Mesenchymal stem cell (in vitro differentiated cells and primary cell): ENCODE measurements at regions not wholly inside any gene's neighbourhood (a gene's known extent, or its start where the extent isn't known, plus 50 kb on each side); places are given as distances from the start of the nearest gene placed in this dataset.

ENCODE experiments used
- DNase-seq: peaks from one replicate; pipeline ENCODE4 v3.0.0-alpha.2; 2013
- H2AFZ ChIP-seq: one replicate; pipeline ENCODE4 v1.6.1; 2013; ENCODE audit warnings: low read depth, mild to moderate bottlenecking, control low read depth, inconsistent platforms, low read length, moderate library complexity
- H2AK5ac ChIP-seq: 2 replicates; pipeline ENCODE4 v1.6.1; 2013; ENCODE audit warnings: low read length, moderate library complexity, mild to moderate bottlenecking, inconsistent platforms; ENCODE audit not compliant: severe bottlenecking
- H2BK120ac ChIP-seq: one replicate; pipeline ENCODE4 v1.6.1; 2013; ENCODE audit warnings: low read depth, mild to moderate bottlenecking, inconsistent platforms, low read length, moderate library complexity
- H2BK12ac ChIP-seq, 2 experiments: one replicate each; pipeline ENCODE4 v1.6.1; 2013; ENCODE audit warnings: inconsistent platforms in 2 of 2, low read length in 2 of 2, mild to moderate bottlenecking in 2 of 2, moderate library complexity in 2 of 2, control low read depth in 1 of 2
- H2BK15ac ChIP-seq: one replicate; pipeline ENCODE4 v1.6.1; 2013; ENCODE audit warnings: mild to moderate bottlenecking, low read depth, inconsistent platforms; ENCODE audit not compliant: poor library complexity, severe bottlenecking
- H2BK5ac ChIP-seq: 2 replicates; pipeline ENCODE4 v1.6.1; 2013; ENCODE audit warnings: low read depth, mild to moderate bottlenecking, low read length, control low read depth, inconsistent platforms; ENCODE audit not compliant: poor library complexity, severe bottlenecking
- H3K14ac ChIP-seq, 2 experiments: one replicate each; pipeline ENCODE4 v1.6.1; 2013; ENCODE audit warnings: inconsistent platforms in 2 of 2, low read length in 2 of 2, control low read depth in 1 of 2, mild to moderate bottlenecking in 1 of 2, moderate library complexity in 1 of 2
- H3K18ac ChIP-seq, 2 experiments: one replicate each; pipeline ENCODE4 v1.6.1; 2013; ENCODE audit warnings: inconsistent platforms in 2 of 2, low read length in 2 of 2, control low read depth in 1 of 2, low read depth in 1 of 2, mild to moderate bottlenecking in 1 of 2
- H3K23ac ChIP-seq, 2 experiments: one replicate each; pipeline ENCODE4 v1.6.1; 2013; ENCODE audit warnings: inconsistent platforms in 2 of 2, low read length in 2 of 2, mild to moderate bottlenecking in 2 of 2, moderate library complexity in 2 of 2, control low read depth in 1 of 2
- H3K27ac ChIP-seq: 2 replicates; pipeline ENCODE4 v1.5.1; 2013; ENCODE audit warnings: mild to moderate bottlenecking, moderate library complexity, low read length, control low read depth, inconsistent platforms; ENCODE audit not compliant: poor library complexity, severe bottlenecking
- H3K27me3 ChIP-seq, 2 experiments: 2 replicates each; pipeline versions ENCODE4 v1.6.1 to v1.7.0; 2013; ENCODE audit warnings: low read length in 2 of 2, mild to moderate bottlenecking in 2 of 2, moderate library complexity in 2 of 2, control low read depth in 1 of 2, inconsistent platforms in 1 of 2; ENCODE audit not compliant: control insufficient read depth in 1 of 2, insufficient read depth in 1 of 2
- H3K36me3 ChIP-seq, 2 experiments: 2 replicates each; pipeline versions ENCODE4 v1.6.1 to v1.7.0; 2013; ENCODE audit warnings: low read length in 2 of 2, control low read depth in 1 of 2, inconsistent platforms in 1 of 2, low read depth in 1 of 2, mild to moderate bottlenecking in 1 of 2; ENCODE audit not compliant: insufficient read depth in 2 of 2, control insufficient read depth in 1 of 2
- H3K4ac ChIP-seq, 2 experiments: one replicate each; pipeline ENCODE4 v1.6.1; 2013; ENCODE audit warnings: inconsistent platforms in 2 of 2, low read length in 2 of 2, mild to moderate bottlenecking in 2 of 2, moderate library complexity in 2 of 2, control low read depth in 1 of 2, low read depth in 1 of 2
- H3K4me1 ChIP-seq: 2 replicates; pipeline ENCODE4 v1.6.1; 2013; ENCODE audit warnings: low read depth, low read length, control low read depth; ENCODE audit not compliant: control insufficient read depth, insufficient read depth
- H3K4me2 ChIP-seq: 2 replicates; pipeline ENCODE4 v1.6.1; 2013; ENCODE audit warnings: low read length, mild to moderate bottlenecking, inconsistent platforms; ENCODE audit not compliant: poor library complexity, severe bottlenecking
- H3K4me3 ChIP-seq, 2 experiments: 2 replicates each; pipeline versions ENCODE4 v1.5.1 to v1.7.0; 2013; ENCODE audit warnings: low read length in 2 of 2, mild to moderate bottlenecking in 2 of 2, control low read depth in 1 of 2, low read depth in 1 of 2; ENCODE audit not compliant: insufficient read depth in 1 of 2
- H3K79me1 ChIP-seq: replicated peaks from 2 replicates; pipeline ENCODE4 v1.6.1; 2013; ENCODE audit warnings: mild to moderate bottlenecking, control low read depth, low read length, inconsistent platforms; ENCODE audit not compliant: poor library complexity, severe bottlenecking
- H3K9ac ChIP-seq: 2 replicates; pipeline ENCODE4 v1.7.0; 2013; ENCODE audit warnings: mild to moderate bottlenecking, low read length, moderate library complexity
- H3K9me3 ChIP-seq: 2 replicates; pipeline ENCODE4 v1.7.0; 2013; ENCODE audit warnings: mild to moderate bottlenecking, low read length; ENCODE audit not compliant: control insufficient read depth
- H4K8ac ChIP-seq: one replicate; pipeline ENCODE4 v1.6.1; 2013; ENCODE audit warnings: inconsistent platforms, mild to moderate bottlenecking, low read length, moderate library complexity
- H4K91ac ChIP-seq: one replicate; pipeline ENCODE4 v1.6.1; 2013; ENCODE audit warnings: mild to moderate bottlenecking, low read length, inconsistent platforms
- WGBS: methylation state at CpG from one replicate; pipeline ENCODE4 v1.1.7; 2013; ENCODE audit warnings: mixed read lengths; 5-methylcytosine and 5-hydroxymethylcytosine counted together

- peak overlapping the region; percentile 32 for H4K8ac ChIP-seq
- H2AK5ac ChIP-seq: no peak overlapping the region
- no peaks in the 10 kb centered on the region for H3K36me3 ChIP-seq
- peak overlapping the region in 1 of 2 experiments; percentile 6 for H2BK12ac ChIP-seq
- H2AFZ ChIP-seq: no peak overlapping the region
- H3K4ac ChIP-seq: peak overlapping the region in 1 of 2 experiments; percentile 58
- 92% methylated on average over 2 of the region's 2 CpGs for WGBS
- DNase-seq: no peak
- H3K9me3 ChIP-seq: peaks cover 12% of the 10 kb centered on the region
- H3K4me1 ChIP-seq: no peaks in the 10 kb centered on the region
- no peaks in the 10 kb centered on the region for H3K27me3 ChIP-seq
- no peak overlapping the region for H3K4me3 ChIP-seq
- no peak overlapping the region for H3K14ac ChIP-seq
- no peak overlapping the region for H3K9ac ChIP-seq
- no peak overlapping the region for H3K27ac ChIP-seq
- peak overlapping the region; percentile 64 for H4K91ac ChIP-seq
- no peak overlapping the region for H2BK15ac ChIP-seq
- H3K4me2 ChIP-seq: no peak overlapping the region
- H2BK120ac ChIP-seq: no peak overlapping the region
- no peak overlapping the region for H2BK5ac ChIP-seq
- no peak overlapping the region for H3K23ac ChIP-seq
- H3K79me1 ChIP-seq: no peaks in the 10 kb centered on the region
- peak overlapping the region in 1 of 2 experiments; percentile 28 for H3K18ac ChIP-seq
Observed at GRCh38 chr20:52515877-52516276, 324.3 kb upstream of the ZFP64 start.

- H3K23ac ChIP-seq: no peak overlapping the region
- H3K79me1 ChIP-seq: no peaks in the 10 kb centered on the region
- no peak overlapping the region for H4K8ac ChIP-seq
- H2BK15ac ChIP-seq: no peak overlapping the region
- H3K9me3 ChIP-seq: peaks cover 6% of the 10 kb centered on the region
- no peaks in the 10 kb centered on the region for H3K27me3 ChIP-seq
- no peaks in the 10 kb centered on the region for H3K36me3 ChIP-seq
- no peak overlapping the region for H2AK5ac ChIP-seq
- no peak for DNase-seq
- no peaks in the 10 kb centered on the region for H3K4me1 ChIP-seq
- WGBS: 58% methylated on average over 4 of the region's 4 CpGs
- no peak overlapping the region for H3K4me3 ChIP-seq
- H3K27ac ChIP-seq: no peak overlapping the region
- H2AFZ ChIP-seq: peak overlapping the region; percentile 4
- H4K91ac ChIP-seq: no peak overlapping the region
- no peak overlapping the region for H3K4ac ChIP-seq
- H3K9ac ChIP-seq: no peak overlapping the region
- H2BK120ac ChIP-seq: no peak overlapping the region
- H3K14ac ChIP-seq: no peak overlapping the region
- H2BK12ac ChIP-seq: no peak overlapping the region
- H3K4me2 ChIP-seq: no peak overlapping the region
- no peak overlapping the region for H2BK5ac ChIP-seq
- no peak overlapping the region for H3K18ac ChIP-seq
Observed at GRCh38 chr20:52500157-52500556, 308.6 kb upstream of the ZFP64 start.

DNA sequence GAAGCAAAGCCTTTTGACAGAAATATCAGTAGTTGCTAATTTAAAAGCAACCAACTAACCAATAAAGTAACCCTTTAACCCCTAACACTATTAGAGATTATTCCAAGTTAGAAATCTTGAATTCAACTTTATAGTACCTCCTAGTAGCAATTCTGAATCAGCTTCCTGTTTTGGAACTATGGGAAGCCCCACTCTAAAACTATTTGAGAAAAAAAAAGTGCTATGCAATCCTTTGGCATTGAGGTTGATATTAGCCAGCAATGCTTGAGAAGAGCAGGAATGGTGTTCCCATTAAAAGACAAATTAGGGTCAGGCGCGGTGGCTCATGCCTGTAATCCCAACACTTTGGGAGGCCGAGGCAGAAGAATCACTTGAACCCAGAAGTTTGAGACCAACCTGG lies 306.2 kb upstream of the ZFP64 start:
- H3K36me3 ChIP-seq: no peaks in the 10 kb centered on the region
- H3K18ac ChIP-seq: no peak overlapping the region
- H3K27me3 ChIP-seq: no peaks in the 10 kb centered on the region
- H3K14ac ChIP-seq: no peak overlapping the region
- 86% methylated on average over 3 of the region's 3 CpGs for WGBS
- no peak overlapping the region for H3K4me3 ChIP-seq
- no peak overlapping the region for H3K9ac ChIP-seq
- H3K79me1 ChIP-seq: no peaks in the 10 kb centered on the region
- no peak overlapping the region for H3K27ac ChIP-seq
- no peak overlapping the region for H2BK12ac ChIP-seq
- H4K8ac ChIP-seq: no peak overlapping the region
- no peak overlapping the region for H3K4me2 ChIP-seq
- no peak overlapping the region for H2BK15ac ChIP-seq
- H3K23ac ChIP-seq: no peak overlapping the region
- peak; percentile 50 for DNase-seq
- H3K9me3 ChIP-seq: no peaks in the 10 kb centered on the region
- H3K4ac ChIP-seq: no peak overlapping the region
- no peak overlapping the region for H2BK120ac ChIP-seq
- no peak overlapping the region for H4K91ac ChIP-seq
- no peak overlapping the region for H2AFZ ChIP-seq
- no peaks in the 10 kb centered on the region for H3K4me1 ChIP-seq
- no peak overlapping the region for H2AK5ac ChIP-seq
- no peak overlapping the region for H2BK5ac ChIP-seq

DNA sequence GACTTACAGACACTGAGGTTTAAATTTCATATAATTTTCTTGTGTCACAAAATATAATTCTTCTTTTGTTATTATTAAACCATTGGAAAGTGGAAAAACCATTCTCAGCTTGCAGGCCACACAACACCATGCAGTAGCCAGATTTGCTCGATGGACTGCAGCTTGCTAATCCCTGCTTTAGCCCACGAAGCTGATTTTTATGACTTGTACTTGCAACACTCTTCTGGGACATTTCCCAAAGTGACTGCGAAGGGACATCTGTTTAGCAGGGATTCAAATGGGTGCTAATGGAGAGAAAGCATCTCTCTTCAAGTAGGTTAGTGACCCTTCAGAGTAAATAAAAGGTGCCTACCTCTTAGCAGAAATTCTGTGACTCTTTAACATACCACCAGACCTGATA lies 304.6 kb upstream of the ZFP64 start:
- Histone ChIP-seq H2BK120ac (peak overlapping the region; percentile 61), H3K4me1 (no peaks in the 10 kb centered on the region), H2BK5ac (no peak overlapping the region), H2AFZ (no peak overlapping the region), H4K91ac (no peak overlapping the region), H3K9ac (no peak overlapping the region), H3K14ac (no peak overlapping the region), H2BK15ac (no peak overlapping the region), H3K23ac (no peak overlapping the region), H4K8ac (no peak overlapping the region), H3K79me1 (no peaks in the 10 kb centered on the region), H3K36me3 (no peaks in the 10 kb centered on the region), H3K9me3 (no peaks in the 10 kb centered on the region), H3K18ac (peak overlapping the region in 1 of 2 experiments; percentile 28), H3K4me3 (no peak overlapping the region), H3K4ac (no peak overlapping the region), H2AK5ac (no peak overlapping the region), H3K27ac (no peak overlapping the region), H3K4me2 (no peak overlapping the region), H3K27me3 (no peaks in the 10 kb centered on the region), H2BK12ac (peak overlapping the region; percentile 59 to 63)
- 62% methylated on average over 3 of the region's 3 CpGs for WGBS
- no peak for DNase-seq
